Stimulated activated naive CD4-positive, alpha-beta T cell treated with Interleukin-2 at 50 U/mL for 16 hours (primary cell): ENCODE measurements at regions not wholly inside any gene's neighbourhood (a gene's known extent, or its start where the extent isn't known, plus 50 kb on each side); places are given as distances from the start of the nearest gene placed in this dataset.
"Not testable (repeated sequence)": the region's sequence is repeated elsewhere in the genome, so short reads cannot be mapped to it uniquely, and the experiment has no call there.

ENCODE experiments used
- DNase-seq: peaks from one replicate; lab custom pipeline; 2025; lab: John Stamatoyannopoulos, UW

DNA sequence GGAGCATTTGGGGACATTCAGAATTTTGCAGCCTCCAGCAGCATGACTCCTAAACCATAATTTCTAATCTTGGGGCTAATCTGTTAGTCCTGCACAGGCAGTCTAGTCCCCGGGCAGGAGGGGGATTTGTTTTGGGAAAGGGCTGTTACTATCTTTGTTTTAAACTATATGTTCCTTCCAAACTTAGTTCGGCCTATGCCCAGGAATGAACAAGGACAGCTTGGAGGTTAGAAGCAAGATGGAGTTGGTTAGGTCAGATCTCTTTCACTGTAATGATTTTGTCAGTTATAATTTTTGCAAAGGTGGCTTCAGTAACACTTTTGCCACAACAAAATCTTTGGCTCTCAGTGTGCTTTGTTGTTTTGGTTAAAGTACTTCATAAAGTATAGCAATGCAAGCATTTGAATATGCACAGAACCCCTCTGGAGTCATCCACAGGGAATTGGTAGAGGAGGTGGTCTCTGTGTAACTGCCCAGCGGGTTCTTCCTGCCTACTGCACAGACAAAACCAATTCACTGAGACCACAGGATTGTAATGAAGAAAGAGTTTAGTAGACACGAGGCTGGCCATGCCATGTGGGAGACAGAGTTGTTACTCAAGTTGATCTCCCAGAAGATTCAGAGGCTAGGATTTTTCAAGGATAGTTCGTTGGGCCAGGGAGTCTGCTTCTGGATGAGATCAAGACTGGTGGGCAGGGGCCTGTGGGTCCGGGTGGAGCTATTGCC is 224.1 kb upstream of the MYLIP start:
- DNase-seq, result no peak

DNA sequence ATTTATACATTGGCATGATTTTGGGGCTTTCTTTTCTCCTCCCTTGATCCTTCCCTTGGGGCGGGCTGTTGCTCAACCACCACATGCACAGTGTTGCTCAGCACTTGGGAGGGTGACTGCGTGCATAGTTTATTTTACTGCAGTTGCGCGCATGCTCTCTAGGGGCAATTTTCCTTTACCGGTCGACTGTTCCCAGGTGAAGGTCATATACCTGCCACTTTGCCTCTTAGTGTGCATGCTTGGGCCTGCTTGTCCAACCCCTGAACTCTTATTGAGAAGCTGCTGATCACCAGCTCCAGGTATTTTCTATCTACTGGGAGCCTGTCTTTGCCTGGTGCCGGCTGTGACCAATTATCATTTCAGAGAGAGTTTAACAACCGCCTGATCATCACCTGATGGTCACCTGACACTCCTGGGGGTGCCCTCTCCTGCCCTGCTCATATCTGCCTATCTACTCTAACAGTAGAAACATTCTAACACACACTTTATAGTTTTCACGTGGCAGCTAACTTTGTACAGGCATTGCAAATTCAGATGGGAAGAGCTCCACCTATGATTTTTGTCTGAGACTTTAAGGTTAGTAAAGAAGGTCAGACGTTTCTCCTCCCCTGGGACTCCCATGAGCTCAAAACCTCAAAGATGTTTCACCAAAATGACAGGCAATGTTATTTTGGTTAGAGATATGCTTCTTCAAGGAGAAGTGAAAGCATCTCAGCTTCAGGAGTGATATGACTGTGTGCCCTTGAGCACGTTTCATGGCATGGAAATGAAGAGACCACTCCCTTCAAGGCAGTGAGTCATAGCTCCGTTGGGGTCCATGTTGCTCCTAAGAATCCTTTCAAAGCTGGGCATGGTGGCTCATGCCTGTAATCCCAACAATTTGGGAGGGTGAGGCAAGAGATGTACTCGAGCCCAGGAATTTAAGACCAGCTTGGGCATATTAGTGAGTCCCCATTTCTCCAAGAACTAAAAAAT is 227.5 kb upstream of the MYLIP start:
- no peak for DNase-seq

- DNase-seq, result no peak
Measured at GRCh38 chr6:15898693-15899092, 230.2 kb upstream of the MYLIP start.

DNA sequence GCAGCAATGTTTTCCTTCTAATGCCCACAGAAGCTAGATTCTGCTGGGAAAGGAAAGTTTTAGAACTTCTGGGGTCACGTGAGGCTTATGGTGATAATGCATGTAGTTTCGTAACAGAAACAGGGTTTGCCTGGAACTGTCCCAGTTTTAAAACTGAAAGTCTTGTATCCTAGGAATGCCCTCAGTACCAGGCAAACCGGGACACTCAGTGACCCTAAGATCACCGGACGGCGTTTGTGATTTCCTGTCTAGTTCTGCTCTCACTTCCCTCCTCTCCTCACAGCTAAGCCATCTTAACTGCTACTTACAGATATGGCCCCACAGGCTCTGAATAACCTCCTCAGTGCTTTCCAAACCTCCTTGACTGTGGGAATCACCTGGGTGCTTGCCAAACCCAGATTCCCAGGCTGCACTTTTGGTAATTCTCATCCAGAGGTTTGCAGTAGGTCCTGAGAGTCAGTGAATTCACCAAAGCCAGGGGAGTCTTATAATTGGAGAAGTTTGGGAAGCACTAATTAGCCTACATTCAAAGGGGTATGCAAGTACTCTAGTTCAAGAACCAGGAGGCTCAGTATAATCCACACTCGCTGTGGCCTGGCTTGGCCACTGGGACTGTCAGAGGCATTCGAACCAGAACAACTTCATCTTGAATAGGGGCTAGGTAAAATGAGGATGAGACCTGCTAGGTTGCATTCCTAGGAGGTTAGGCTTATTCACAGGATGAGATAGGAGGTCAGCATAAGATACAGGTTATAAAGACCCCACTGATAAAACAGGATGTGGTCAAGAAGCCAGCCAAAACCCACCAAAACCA is 231.6 kb upstream of the MYLIP start:
- no peak for DNase-seq

GRCh38 chr6:15894973-15895725 is 232.3 kb upstream of the DTNBP1 start:
- DNase-seq, result no peak

DNA sequence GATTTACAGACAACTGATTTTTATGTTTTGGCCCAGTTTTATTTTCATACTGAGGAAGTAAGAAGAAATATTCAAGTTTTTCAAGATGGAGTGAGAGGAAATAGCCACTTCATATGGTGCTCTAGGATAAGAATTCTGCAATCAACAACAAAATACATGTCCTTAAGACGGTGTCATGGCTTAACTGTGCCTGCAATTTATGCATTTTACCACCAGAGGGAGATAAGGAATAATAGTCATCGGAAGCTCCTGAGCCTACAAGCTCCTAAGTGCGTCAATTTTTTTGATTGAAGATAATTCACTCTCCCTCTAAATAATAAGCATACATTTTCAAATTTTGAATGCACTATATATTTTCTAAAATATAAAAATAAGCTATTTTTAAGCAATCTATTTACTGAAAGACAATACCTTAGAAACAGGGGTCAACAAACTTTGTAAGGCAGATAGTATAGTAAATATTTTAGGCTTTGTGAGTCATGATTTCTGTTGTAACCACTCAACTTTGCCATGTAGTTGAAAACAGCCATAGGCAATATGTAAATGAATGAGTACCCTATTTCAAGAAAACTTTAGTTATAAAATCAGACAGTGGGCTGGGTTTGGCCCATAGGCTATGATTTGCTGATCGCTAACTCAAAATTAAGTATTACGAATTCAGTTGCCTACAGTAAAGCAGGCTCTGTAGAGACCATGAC is 230.9 kb upstream of the DTNBP1 start:
- no peak for DNase-seq

DNA sequence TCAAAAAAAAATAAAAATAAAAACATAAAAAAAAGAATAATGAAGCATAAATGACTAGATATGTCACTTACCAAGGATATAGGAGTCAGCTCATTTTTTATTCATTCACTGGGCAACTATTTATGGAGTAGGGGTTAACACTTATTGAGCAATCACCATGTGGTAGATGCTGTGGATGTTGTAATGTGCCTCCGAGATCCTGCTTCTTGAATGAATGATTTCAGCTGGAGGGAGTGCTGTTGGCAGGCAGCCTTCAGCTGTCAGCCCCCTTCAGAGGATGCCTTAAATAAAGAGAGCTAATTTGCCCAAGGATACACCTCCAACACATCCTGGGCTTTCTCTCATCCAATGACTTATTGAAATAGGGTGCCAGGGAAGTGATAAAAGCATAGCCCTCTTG is 229.5 kb upstream of the DTNBP1 start:
- no peak for DNase-seq

DNA sequence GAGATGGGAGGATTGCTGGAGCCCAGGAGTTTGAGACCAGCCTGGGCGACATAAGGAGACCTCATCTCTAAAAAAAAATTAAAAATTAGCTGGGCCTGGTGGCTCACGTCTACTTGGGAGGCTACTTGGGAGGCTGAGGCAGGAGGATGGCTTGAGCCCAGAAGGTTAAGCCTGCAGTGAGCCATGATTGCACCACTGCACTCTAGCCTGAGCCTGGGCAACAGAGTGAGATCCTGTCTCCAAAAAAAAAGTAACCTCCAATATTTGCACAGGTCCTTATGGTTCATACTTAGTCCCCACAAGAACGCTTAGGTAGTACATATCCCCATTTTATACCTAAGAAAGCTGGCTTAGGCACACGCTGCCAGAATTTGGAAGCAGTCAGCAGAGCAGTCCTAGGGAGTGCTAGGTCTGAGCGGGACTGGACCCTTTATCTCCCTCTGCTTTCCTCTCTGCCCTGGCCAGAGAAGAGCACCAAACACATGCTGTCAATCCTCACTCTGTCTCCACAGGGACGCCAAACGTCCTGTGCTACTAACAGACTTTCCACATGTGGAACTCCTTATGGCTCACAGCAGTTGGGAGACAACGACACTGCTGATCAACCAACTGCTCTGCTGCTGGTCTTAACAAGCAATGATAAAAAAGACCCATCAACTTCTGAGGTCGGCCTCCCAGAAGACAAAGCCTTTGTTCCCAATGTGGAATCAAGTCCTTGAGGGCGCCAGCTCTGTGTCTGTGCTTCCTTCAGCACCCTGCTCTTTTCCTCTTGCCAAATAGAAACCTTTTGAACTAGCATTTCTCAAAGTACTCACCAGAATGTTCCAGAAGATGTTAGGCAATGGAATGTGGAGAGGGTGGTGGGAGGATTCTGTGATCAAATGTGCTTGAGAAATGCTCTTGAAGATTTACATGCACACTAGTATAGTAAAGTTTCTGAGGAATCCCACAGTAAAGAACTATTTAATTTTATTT is 226.3 kb upstream of the DTNBP1 start:
- DNase-seq, result no peak

- no peak for DNase-seq
Measured at GRCh38 chr6:15887491-15888461, 224.9 kb upstream of the DTNBP1 start.

DNA sequence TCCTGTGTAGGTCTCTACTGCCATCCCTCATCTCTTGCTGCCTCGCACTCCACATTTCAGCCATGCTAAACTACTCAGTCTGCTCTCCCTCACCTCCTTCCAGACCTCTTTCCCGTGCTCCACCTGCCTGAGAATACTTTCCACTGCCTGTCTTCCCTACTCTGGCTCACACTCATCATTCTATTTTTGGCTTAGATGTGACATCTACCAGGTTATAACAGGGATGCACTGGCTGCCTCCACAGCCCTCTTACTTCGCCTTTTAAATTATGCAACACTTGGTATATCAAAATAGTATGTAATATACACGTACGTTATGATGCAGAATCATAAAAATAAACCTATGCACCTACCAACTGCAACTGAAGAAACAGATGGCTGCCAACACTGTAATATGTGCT is 222.8 kb upstream of the DTNBP1 start:
- no peak for DNase-seq

GRCh38 chr6:15883593-15883992 is 220.8 kb upstream of the DTNBP1 start:
- not testable (repeated sequence) for DNase-seq

DNA sequence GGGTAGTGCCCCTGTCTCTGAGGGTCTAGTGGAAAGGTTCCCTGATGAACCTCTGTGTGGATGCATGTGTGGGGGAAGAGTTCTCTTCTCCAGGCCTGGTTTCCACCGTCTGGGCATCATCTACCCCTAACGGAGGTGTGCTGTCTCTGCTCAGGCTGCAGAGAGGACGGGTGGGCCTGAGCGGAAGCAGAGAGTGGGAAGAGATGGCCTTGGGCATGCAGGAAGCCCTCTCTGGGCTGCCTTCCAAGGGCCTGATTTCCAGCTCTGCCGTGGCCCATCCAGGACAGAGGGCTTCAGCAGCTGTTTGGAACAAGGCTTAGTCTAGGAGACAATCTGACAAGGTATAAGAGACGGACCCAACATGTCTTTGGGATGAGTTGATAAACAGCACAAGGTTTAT is 220.1 kb upstream of the DTNBP1 start:
- DNase-seq, result no peak

- DNase-seq, result no peak
Measured at GRCh38 chr6:15882345-15882744, 219.5 kb upstream of the DTNBP1 start.

- no peak for DNase-seq
Measured at GRCh38 chr6:15881150-15881549, 218.3 kb upstream of the DTNBP1 start.

DNA sequence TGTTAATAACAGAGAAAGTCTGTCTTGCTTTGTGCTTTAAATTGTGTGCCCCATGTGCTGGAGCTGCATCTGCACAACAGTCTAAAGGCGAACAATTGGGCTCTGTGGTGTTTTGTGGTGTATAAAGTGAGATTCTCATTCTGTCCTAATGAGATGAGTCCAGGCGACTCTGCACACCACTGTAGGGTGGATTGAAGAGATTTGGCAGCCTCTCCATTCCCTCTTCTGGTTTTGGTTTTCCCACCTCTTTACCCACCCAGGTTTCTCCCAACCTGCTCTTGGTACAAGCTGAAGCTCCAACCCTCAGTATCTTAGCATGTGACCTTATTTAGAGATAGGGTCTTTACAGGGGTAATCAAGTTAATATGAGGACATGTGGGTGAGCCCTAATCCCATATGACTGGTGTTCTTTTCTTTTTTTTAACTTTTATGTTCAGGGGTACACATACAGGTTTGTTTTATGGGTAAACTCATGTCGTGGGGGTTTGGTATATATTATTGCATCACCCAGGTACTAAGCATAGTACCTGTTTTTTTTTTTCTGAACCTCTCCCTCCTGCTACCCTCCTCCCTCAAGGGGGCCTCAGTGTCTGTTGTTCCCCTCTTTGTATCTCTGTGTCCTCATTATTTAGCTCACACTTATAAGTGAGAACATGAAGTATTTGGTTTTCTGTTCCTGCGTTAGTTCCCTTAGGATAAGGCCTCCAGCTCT is 217.6 kb upstream of the DTNBP1 start:
- no peak for DNase-seq

GRCh38 chr6:15879371-15880261 is 216.8 kb upstream of the DTNBP1 start:
- peak; percentile 24 for DNase-seq

- DNase-seq, result no peak
Measured at GRCh38 chr6:15877231-15877630, 214.4 kb upstream of the DTNBP1 start.
